Coronary artery (tissue), 2 donors: ENCODE measurements at regions not wholly inside any gene's neighbourhood (a gene's known extent, or its start where the extent isn't known, plus 50 kb on each side); places are given as distances from the start of the nearest gene placed in this dataset.

ENCODE experiments used
- DNase-seq: peaks from one replicate; pipeline ENCODE4 v3.0.0-alpha.2; 2017; ENCODE audit warnings: low spot score
- H3K27ac ChIP-seq, 2 donors: fragments of 200-600 bp; sonication (generic); one replicate each; pipeline ENCODE4 v1.5.1; 2016 to 2019
- H3K4me3 ChIP-seq: fragments of 200-600 bp; sonication (generic); 2 replicates; pipeline ENCODE4 v1.5.1; 2016; ENCODE audit warnings: mild to moderate bottlenecking, moderate library complexity
- CTCF ChIP-seq: fragments of 200-600 bp; sonication (generic); IDR thresholded peaks from one replicate; pipeline ENCODE4 v1.5.1; 2019; ENCODE audit warnings: antibody characterized with exemption

- Histone ChIP-seq H3K27ac (no peak overlapping the region), H3K4me3 (no peak overlapping the region)
- no peak for DNase-seq
- no peak for TF ChIP-seq CTCF
These were observed 94.0 kb upstream of the WNT4 start for GRCh38 chr1:22236900-22237299.

GRCh38 chr1:22237433-22238093 lies 94.7 kb upstream of the WNT4 start:
- no peak for TF ChIP-seq CTCF
- H3K27ac ChIP-seq, result no peak overlapping the region
- DNase-seq, result no peak

GRCh38 chr1:22238356-22239224 lies 95.7 kb upstream of the WNT4 start:
- TF ChIP-seq CTCF, result no peak
- Histone ChIP-seq H3K4me3 (no peak overlapping the region), H3K27ac (no peak overlapping the region)
- no peak for DNase-seq

More at GRCh38 chr1:22237433-22238093, 94.7 kb upstream of the WNT4 start:
- H3K4me3 ChIP-seq, result no peak overlapping the region

- TF ChIP-seq CTCF, result no peak
- Histone ChIP-seq H3K4me3 (no peak overlapping the region), H3K27ac (no peak overlapping the region)
- no peak for DNase-seq
These were observed 96.5 kb upstream of the WNT4 start for GRCh38 chr1:22239378-22239777.

GRCh38 chr1:22241250-22241649 lies 98.4 kb upstream of the WNT4 start:
- H3K4me3 ChIP-seq, result no peak overlapping the region
- TF ChIP-seq CTCF, result no peak
- no peak for DNase-seq
- no peak overlapping the region for H3K27ac ChIP-seq

- no peak overlapping the region for H3K4me3 ChIP-seq
- DNase-seq, result no peak
- no peak overlapping the region for H3K27ac ChIP-seq
- TF ChIP-seq CTCF, result no peak
These were observed 98.9 kb upstream of the WNT4 start for GRCh38 chr1:22241811-22242210.
